ENCODE measurements at regions not wholly inside any gene's neighbourhood (a gene's known extent, or its start where the extent isn't known, plus 50 kb on each side); places are given as distances from the start of the nearest gene placed in this dataset.

DNA sequence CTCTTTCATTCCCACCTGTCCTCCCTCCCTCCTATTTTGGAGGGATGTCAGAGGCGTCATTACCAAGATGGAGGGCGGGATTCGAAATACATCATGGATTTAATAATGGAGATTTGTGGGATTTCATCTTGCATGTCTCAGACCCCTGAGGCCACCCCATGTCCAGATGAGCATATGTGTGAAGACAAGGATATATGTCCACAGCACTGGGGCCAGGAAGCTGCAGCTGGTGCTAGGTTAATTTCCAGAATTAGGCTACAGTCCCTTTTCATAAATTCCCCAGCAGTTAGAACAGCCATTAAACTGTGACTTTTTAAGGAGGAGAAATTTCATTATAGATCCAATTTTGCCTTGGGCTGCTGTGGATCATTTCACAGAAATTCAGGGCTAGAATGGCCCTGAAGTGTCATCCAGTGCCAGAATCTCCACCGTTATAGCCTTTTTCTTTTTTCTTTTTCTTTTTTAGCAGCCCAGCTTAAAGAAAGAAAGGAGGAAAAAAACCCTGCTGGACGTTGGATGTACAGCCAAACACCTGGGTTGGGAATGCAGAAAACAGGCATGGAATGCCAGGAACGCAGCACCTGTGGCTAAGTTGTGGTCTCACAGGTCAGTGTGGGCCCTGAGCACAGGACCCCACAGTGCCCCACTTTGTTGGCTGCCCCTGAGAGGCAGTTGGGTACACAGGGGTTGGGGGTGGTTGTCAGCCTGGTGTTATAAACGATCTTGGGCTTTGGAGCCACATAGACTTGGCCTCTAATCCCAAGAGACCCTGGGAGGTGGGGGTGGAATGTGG is 50.2 kb upstream of the CXCL14 start:
- no peak for DNase-seq (ENCODE audit: low spot score)

Data from HuH-7 (cell line).